ENCODE measurements at regions not wholly inside any gene's neighbourhood (a gene's known extent, or its start where the extent isn't known, plus 50 kb on each side); places are given as distances from the start of the nearest gene placed in this dataset.

DNA sequence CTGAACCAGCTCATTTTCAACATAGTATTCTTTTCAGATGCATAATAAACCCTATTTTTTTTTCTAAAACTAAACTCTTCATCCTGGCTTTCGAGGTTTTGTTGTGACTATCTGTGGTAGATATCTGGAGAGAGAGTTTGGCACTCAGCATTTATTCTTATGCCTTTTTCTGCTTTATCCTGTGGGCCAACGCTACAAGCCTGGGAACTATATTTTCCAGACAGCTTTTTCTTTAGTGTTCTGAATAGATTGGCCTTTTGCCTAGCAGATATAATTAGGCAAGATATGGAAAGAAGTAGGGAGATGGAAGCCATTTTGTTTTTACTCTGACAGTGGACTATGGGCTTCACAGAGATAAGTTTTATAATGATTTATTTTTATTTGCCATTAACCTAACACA is 486.7 kb downstream of the TMEM232 start:
- no peaks in the 10 kb centered on the region for H3K36me3 ChIP-seq (ENCODE audit: low read depth)
- no peaks in the 10 kb centered on the region for H3K4me1 ChIP-seq (ENCODE audit: insufficient read depth, poor library complexity, severe bottlenecking)
- H3K9me3 ChIP-seq (ENCODE audit: severe bottlenecking): no peaks in the 10 kb centered on the region
- no peaks in the 10 kb centered on the region for H3K27me3 ChIP-seq (ENCODE audit: insufficient read depth, poor library complexity, severe bottlenecking)
- H3K4me3 ChIP-seq (ENCODE audit: severe bottlenecking): no peak overlapping the region
- TF ChIP-seq, protein P1, sequence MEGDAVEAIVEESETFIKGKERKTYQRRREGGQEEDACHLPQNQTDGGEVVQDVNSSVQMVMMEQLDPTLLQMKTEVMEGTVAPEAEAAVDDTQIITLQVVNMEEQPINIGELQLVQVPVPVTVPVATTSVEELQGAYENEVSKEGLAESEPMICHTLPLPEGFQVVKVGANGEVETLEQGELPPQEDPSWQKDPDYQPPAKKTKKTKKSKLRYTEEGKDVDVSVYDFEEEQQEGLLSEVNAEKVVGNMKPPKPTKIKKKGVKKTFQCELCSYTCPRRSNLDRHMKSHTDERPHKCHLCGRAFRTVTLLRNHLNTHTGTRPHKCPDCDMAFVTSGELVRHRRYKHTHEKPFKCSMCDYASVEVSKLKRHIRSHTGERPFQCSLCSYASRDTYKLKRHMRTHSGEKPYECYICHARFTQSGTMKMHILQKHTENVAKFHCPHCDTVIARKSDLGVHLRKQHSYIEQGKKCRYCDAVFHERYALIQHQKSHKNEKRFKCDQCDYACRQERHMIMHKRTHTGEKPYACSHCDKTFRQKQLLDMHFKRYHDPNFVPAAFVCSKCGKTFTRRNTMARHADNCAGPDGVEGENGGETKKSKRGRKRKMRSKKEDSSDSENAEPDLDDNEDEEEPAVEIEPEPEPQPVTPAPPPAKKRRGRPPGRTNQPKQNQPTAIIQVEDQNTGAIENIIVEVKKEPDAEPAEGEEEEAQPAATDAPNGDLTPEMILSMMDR (IDR thresholded peaks at IDR 0.05; ENCODE audit: poor library complexity, severe bottlenecking): no peak
- no peak overlapping the region for H3K27ac ChIP-seq (ENCODE audit: poor library complexity, severe bottlenecking)
- DNase-seq (ENCODE audit: low spot score) (no peak), ATAC-seq (ENCODE audit: low read depth) (no peak)

- H3K36me3 ChIP-seq (ENCODE audit: low read depth): no peaks in the 10 kb centered on the region
- ATAC-seq (ENCODE audit: low read depth): no peak
- no peak for DNase-seq (ENCODE audit: low spot score)
- TF ChIP-seq, protein P1 (IDR thresholded peaks at IDR 0.05; ENCODE audit: poor library complexity, severe bottlenecking): no peak
- no peak overlapping the region for H3K4me3 ChIP-seq (ENCODE audit: severe bottlenecking)
- H3K9me3 ChIP-seq (ENCODE audit: severe bottlenecking): no peaks in the 10 kb centered on the region
- no peak overlapping the region for H3K27ac ChIP-seq (ENCODE audit: poor library complexity, severe bottlenecking)
- H3K27me3 ChIP-seq (ENCODE audit: insufficient read depth, poor library complexity, severe bottlenecking): no peaks in the 10 kb centered on the region
- no peaks in the 10 kb centered on the region for H3K4me1 ChIP-seq (ENCODE audit: insufficient read depth, poor library complexity, severe bottlenecking)
Measured at GRCh38 chr5:110242950-110243349, 483.5 kb downstream of the TMEM232 start.

DNA sequence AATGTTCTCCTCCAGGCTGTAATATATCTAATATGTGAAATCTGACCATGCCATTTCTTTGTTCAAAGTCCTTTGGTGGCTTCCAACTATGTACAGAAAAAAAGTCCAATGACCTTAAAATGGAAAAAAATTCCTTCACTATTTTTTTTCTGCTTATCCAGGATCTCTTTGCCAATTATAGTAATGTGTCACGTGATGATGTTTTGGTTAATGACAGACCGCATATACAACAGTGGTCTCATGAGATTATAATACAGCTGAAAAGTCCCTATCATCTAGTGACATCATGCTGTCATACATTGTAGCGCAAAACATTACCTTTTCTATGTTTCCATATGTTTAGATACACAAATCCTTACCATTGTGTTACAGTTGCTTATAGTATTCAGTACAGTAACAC is 477.6 kb downstream of the TMEM232 start:
- DNase-seq (ENCODE audit: low spot score): no peak

DNA sequence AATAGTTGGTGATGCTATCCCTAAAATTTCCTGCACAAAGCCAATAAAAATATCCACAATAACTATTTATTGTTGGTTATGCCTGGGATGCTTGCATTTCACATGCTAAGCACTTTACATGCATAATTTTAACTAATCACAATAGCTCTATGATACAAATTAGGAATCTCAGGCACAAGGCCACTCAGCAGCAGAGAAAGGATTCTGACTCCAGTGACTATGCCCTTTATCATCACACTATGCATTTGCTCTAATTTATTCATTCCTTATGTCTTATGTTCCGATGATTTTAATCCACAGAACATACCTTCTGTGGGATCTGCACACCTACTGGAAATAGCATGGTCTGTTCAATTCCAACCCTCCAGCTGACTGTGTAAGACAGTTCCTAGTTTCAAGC is 476.1 kb downstream of the TMEM232 start:
- Histone ChIP-seq H3K9me3 (ENCODE audit: severe bottlenecking) (no peaks in the 10 kb centered on the region), H3K4me3 (ENCODE audit: severe bottlenecking) (no peak overlapping the region), H3K27ac (ENCODE audit: poor library complexity, severe bottlenecking) (no peak overlapping the region), H3K27me3 (ENCODE audit: insufficient read depth, poor library complexity, severe bottlenecking) (peaks cover 3% of the 10 kb centered on the region), H3K36me3 (ENCODE audit: low read depth) (no peaks in the 10 kb centered on the region), H3K4me1 (ENCODE audit: insufficient read depth, poor library complexity, severe bottlenecking) (no peaks in the 10 kb centered on the region)
- no peak for DNase-seq (ENCODE audit: low spot score)
- TF ChIP-seq, protein P1 (IDR thresholded peaks at IDR 0.05; ENCODE audit: poor library complexity, severe bottlenecking): no peak
- ATAC-seq (ENCODE audit: low read depth): no peak

More for the DNA sequence above, 477.6 kb downstream of the TMEM232 start:
- Histone ChIP-seq H3K4me3 (ENCODE audit: severe bottlenecking) (no peak overlapping the region), H3K9me3 (ENCODE audit: severe bottlenecking) (no peaks in the 10 kb centered on the region), H3K36me3 (ENCODE audit: low read depth) (no peaks in the 10 kb centered on the region), H3K27me3 (ENCODE audit: insufficient read depth, poor library complexity, severe bottlenecking) (peaks cover 3% of the 10 kb centered on the region), H3K27ac (ENCODE audit: poor library complexity, severe bottlenecking) (no peak overlapping the region), H3K4me1 (ENCODE audit: insufficient read depth, poor library complexity, severe bottlenecking) (no peaks in the 10 kb centered on the region)
- TF ChIP-seq, protein P1 (IDR thresholded peaks at IDR 0.05; ENCODE audit: poor library complexity, severe bottlenecking): no peak
- no peak for ATAC-seq (ENCODE audit: low read depth)

GRCh38 chr5:110250755-110251154 is 475.7 kb downstream of the TMEM232 start:
- no peaks in the 10 kb centered on the region for H3K9me3 ChIP-seq (ENCODE audit: severe bottlenecking)
- H3K4me3 ChIP-seq (ENCODE audit: severe bottlenecking): no peak overlapping the region
- no peak overlapping the region for H3K27ac ChIP-seq (ENCODE audit: poor library complexity, severe bottlenecking)
- TF ChIP-seq, protein P1 (IDR thresholded peaks at IDR 0.05; ENCODE audit: poor library complexity, severe bottlenecking): no peak
- H3K27me3 ChIP-seq (ENCODE audit: insufficient read depth, poor library complexity, severe bottlenecking): peaks cover 3% of the 10 kb centered on the region
- H3K4me1 ChIP-seq (ENCODE audit: insufficient read depth, poor library complexity, severe bottlenecking): no peaks in the 10 kb centered on the region
- ATAC-seq (ENCODE audit: low read depth): no peak
- DNase-seq (ENCODE audit: low spot score): no peak
- H3K36me3 ChIP-seq (ENCODE audit: low read depth): no peaks in the 10 kb centered on the region

Measured in RWPE2 (cell line).